ENCODE measurements at regions not wholly inside any gene's neighbourhood (a gene's known extent, or its start where the extent isn't known, plus 50 kb on each side); places are given as distances from the start of the nearest gene placed in this dataset.

GRCh38 chr18:28716338-28716737 is 539.4 kb upstream of the CDH2 start:
- H3K9me3 ChIP-seq (ENCODE audit: low read length), result no peaks in the 10 kb centered on the region
- BruUV-seq (replicated peaks), result no TSS peak
- no peak for FAIRE-seq
- H3K4me3 ChIP-seq (replicated peaks in 1 of 3; ENCODE audit: insufficient read depth in 1 of 3, low read depth in 2 of 3, low read length in 3 of 3), result no peak overlapping the region
- no peak overlapping the region for H3K9ac ChIP-seq (ENCODE audit: insufficient read depth, low read depth, low read length)
- no peak for TF ChIP-seq ZNF609 (CRISPR knock-in tag; IDR thresholded peaks at IDR 0.05; ENCODE audit: borderline replicate concordance)
- TF ChIP-seq ZNF678 (CRISPR knock-in tag; IDR thresholded peaks at IDR 0.05), result no peak
- no peak for TF ChIP-seq GATAD1 (CRISPR knock-in tag; IDR thresholded peaks at IDR 0.05)
- no peak for TF ChIP-seq ISL2 (CRISPR knock-in tag; IDR thresholded peaks at IDR 0.05)
- no peak for TF ChIP-seq TBX2 (CRISPR knock-in tag; IDR thresholded peaks at IDR 0.05; ENCODE audit: borderline replicate concordance)
- no peak for TF ChIP-seq NAIF1 (CRISPR knock-in tag; IDR thresholded peaks at IDR 0.05; ENCODE audit: borderline replicate concordance)
- TF ChIP-seq POLR2A (IDR thresholded peaks at IDR 0.05; ENCODE audit: insufficient read depth in 1 of 2, low read depth in 2 of 2, low read length in 2 of 2), result no peak
- WGBS (ENCODE audit: low lambda C conversion rate), result 0% methylated on average over 1 of the region's 1 CpG
- H3K27me3 ChIP-seq (ENCODE audit: control insufficient read depth in 1 of 2, insufficient read depth in 2 of 2, low read length in 2 of 2), result no peaks in the 10 kb centered on the region
- DNase-seq (ENCODE audit: low spot score), result no peak
- ATAC-seq, result no peak
- H3K36me3 ChIP-seq (replicated peaks in 1 of 2; ENCODE audit: control insufficient read depth in 1 of 2, insufficient read depth in 2 of 2, low read length in 2 of 2), result no peaks in the 10 kb centered on the region
- no peak overlapping the region for H3K4me2 ChIP-seq (ENCODE audit: low read depth, low read length)
- H2AFZ ChIP-seq (ENCODE audit: low read length), result no peak overlapping the region
- H3K4me1 ChIP-seq (ENCODE audit: insufficient read depth, low read length), result no peaks in the 10 kb centered on the region
- ChIA-PET CTCF (ENCODE audit: low intra/inter-chr PET ratio, low total read pairs) (no interaction called here), POLR2A (no interaction called here)
- H4K20me1 ChIP-seq (ENCODE audit: insufficient read depth, low read length), result no peaks in the 10 kb centered on the region
- no peak overlapping the region for H3K27ac ChIP-seq (ENCODE audit: extremely low read length, insufficient read depth, low read length)
- in situ Hi-C loops (cut with HindIII; ENCODE audit: extremely low pct_ligation_motif_present, low pct_unique_long_range_greater_than_20kb), result no loop called here
- intact Hi-C loops (cut with micrococcal nuclease; ENCODE audit: unreplicated experiment), result no loop called here
- H3K79me2 ChIP-seq (ENCODE audit: insufficient read depth, low read length), result no peaks in the 10 kb centered on the region
